Keratinocyte (primary cell): ENCODE measurements at regions not wholly inside any gene's neighbourhood (a gene's known extent, or its start where the extent isn't known, plus 50 kb on each side); places are given as distances from the start of the nearest gene placed in this dataset.
A peak's percentile ranks its signal among the peaks of the same experiment; 100 is the strongest.

Experiments used
- DNase-seq: peaks from one replicate; pipeline ENCODE4 v3.0.0-alpha.2; 2011; ENCODE audit warnings: low read depth, missing footprints, low spot score
- FAIRE-seq: peaks from 2 replicates; lab custom pipeline; 2011; peaks lifted over from hg19 to GRCh38; lab: Jason Lieb, UNC
- H2AFZ ChIP-seq: 2 replicates; pipeline ENCODE4 v1.6.0; 2012; ENCODE audit warnings: low read length, control low read depth, inconsistent platforms; ENCODE audit not compliant: control insufficient read depth
- H3K27ac ChIP-seq: 2 replicates; pipeline ENCODE4 v1.5.1; 2011; ENCODE audit warnings: low read length; ENCODE audit not compliant: control insufficient read depth, insufficient read depth
- H3K27me3 ChIP-seq: 3 replicates; pipeline ENCODE4 v1.6.0; 2011; ENCODE audit warnings: low read length; ENCODE audit not compliant: control insufficient read depth, insufficient read depth; ENCODE audit errors: extremely low read depth
- H3K36me3 ChIP-seq, 2 experiments: 2 replicates in 1 of 2; 3 replicates in 1 of 2; pipeline ENCODE4 v1.5.1; 2011; ENCODE audit warnings: low read length in 2 of 2, mild to moderate bottlenecking in 1 of 2; ENCODE audit not compliant: control insufficient read depth in 2 of 2, insufficient read depth in 2 of 2; ENCODE audit errors: extremely low read depth in 1 of 2
- H3K4me1 ChIP-seq: 3 replicates; pipeline ENCODE4 v1.5.1; 2011; ENCODE audit warnings: low read length; ENCODE audit not compliant: control insufficient read depth, insufficient read depth; ENCODE audit errors: extremely low read depth
- H3K4me2 ChIP-seq: 3 replicates; pipeline ENCODE4 v1.6.0; 2011; ENCODE audit warnings: low read depth, low read length; ENCODE audit not compliant: control insufficient read depth, insufficient read depth; ENCODE audit errors: extremely low read depth
- H3K4me3 ChIP-seq, 3 experiments: fragments of 200-600 bp in 1 of 3; sonication (generic) in 1 of 3; 2 replicates in 2 of 3; 3 replicates in 1 of 3; pipeline ENCODE4 v1.5.1; 2011 to 2016; ENCODE audit warnings: low read length in 3 of 3, mild to moderate bottlenecking in 3 of 3, control low read depth in 2 of 3, inconsistent platforms in 1 of 3, low read depth in 1 of 3, mixed read lengths in 1 of 3, mixed run types in 1 of 3, moderate library complexity in 1 of 3; ENCODE audit not compliant: control insufficient read depth in 2 of 3, insufficient read depth in 2 of 3; ENCODE audit errors: extremely low read depth in 1 of 3
- H3K79me2 ChIP-seq: 2 replicates; pipeline ENCODE4 v1.6.0; 2012; ENCODE audit warnings: low read length; ENCODE audit not compliant: control insufficient read depth, insufficient read depth
- H3K9ac ChIP-seq: 3 replicates; pipeline ENCODE4 v1.6.0; 2011; ENCODE audit warnings: low read length; ENCODE audit not compliant: control insufficient read depth, insufficient read depth; ENCODE audit errors: extremely low read depth
- H3K9me1 ChIP-seq: 3 replicates; pipeline ENCODE4 v1.6.0; 2011; ENCODE audit warnings: low read length; ENCODE audit not compliant: control insufficient read depth, insufficient read depth; ENCODE audit errors: extremely low read depth
- H3K9me3 ChIP-seq: 2 replicates; pipeline ENCODE4 v1.5.1; 2012; ENCODE audit warnings: low read depth, low read length; ENCODE audit not compliant: control insufficient read depth
- H4K20me1 ChIP-seq: 3 replicates; pipeline ENCODE4 v1.6.0; 2011; ENCODE audit warnings: low read length; ENCODE audit not compliant: control insufficient read depth, insufficient read depth; ENCODE audit errors: extremely low read depth
- CTCF ChIP-seq, 3 experiments: IDR thresholded peaks in 1 of 3; conservative IDR thresholded peaks in 1 of 3; optimal IDR thresholded peaks in 1 of 3; 2 replicates in 2 of 3; 3 replicates in 1 of 3; pipeline versions ENCODE3 to v1.5.1; 2011; ENCODE audit warnings: low read length in 3 of 3, mild to moderate bottlenecking in 3 of 3, moderate library complexity in 2 of 3, control low read depth in 1 of 3, inconsistent platforms in 1 of 3; ENCODE audit not compliant: insufficient read depth in 2 of 3; ENCODE audit errors: extremely low read depth in 1 of 3
- EZH2 ChIP-seq: IDR thresholded peaks from one replicate; pipeline ENCODE4 v1.6.1; 2012; ENCODE audit warnings: inconsistent platforms, mild to moderate bottlenecking, low read length, moderate library complexity
- dilution Hi-C: fragments of 300-500 bp; cut with MboI; formaldehyde crosslinking; loops from one replicate; pipeline ENCODE4 v1.7.0; 2020; ENCODE audit warnings: low sequenced_read_pairs; ENCODE audit not compliant: extremely low pct_ligation_motif_present

DNA sequence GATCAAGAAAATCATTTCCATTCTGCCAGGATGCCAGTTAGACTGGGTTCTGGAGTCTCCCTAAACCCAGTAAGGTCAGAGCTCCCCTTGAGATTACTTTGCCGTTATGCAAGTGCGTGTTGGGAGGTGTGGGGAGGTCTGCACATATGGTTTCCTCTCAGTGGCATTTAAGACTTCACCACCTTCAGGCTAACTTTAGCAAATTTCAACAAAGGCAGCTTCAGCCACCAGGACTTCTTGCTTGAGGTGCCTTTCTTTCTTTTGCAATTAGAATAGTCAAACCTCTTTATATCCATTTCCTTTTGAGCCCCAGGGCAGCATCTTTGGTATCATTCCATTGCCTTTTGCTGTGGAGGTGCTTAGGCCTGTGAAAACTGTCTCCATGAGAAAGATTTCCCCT lies 117.2 kb upstream of the CCND2 start:
- Histone ChIP-seq H3K9me3 (no peaks in the 10 kb centered on the region), H4K20me1 (no peaks in the 10 kb centered on the region), H3K9ac (no peak overlapping the region), H3K9me1 (no peaks in the 10 kb centered on the region), H3K36me3 (no peaks in the 10 kb centered on the region), H2AFZ (peak overlapping the region; percentile 14), H3K4me1 (peaks cover 20% of the 10 kb centered on the region), H3K79me2 (no peaks in the 10 kb centered on the region), H3K4me2 (no peak overlapping the region), H3K27ac (no peak overlapping the region), H3K27me3 (no peaks in the 10 kb centered on the region), H3K4me3 (no peak overlapping the region)
- peak; percentile 60 for FAIRE-seq
- TF ChIP-seq CTCF (optimal IDR thresholded peaks at IDR 0.05 in 1 of 3, IDR thresholded peaks at IDR 0.05 in 1 of 3, conservative IDR thresholded peaks at IDR 0.05 in 1 of 3; ENCODE audit: extremely low read depth in 1 of 3, insufficient read depth in 2 of 3, low read length in 3 of 3) (no peak), EZH2 (no peak)
- DNase-seq, result no peak
- dilution Hi-C loops, result no loop called here

DNA sequence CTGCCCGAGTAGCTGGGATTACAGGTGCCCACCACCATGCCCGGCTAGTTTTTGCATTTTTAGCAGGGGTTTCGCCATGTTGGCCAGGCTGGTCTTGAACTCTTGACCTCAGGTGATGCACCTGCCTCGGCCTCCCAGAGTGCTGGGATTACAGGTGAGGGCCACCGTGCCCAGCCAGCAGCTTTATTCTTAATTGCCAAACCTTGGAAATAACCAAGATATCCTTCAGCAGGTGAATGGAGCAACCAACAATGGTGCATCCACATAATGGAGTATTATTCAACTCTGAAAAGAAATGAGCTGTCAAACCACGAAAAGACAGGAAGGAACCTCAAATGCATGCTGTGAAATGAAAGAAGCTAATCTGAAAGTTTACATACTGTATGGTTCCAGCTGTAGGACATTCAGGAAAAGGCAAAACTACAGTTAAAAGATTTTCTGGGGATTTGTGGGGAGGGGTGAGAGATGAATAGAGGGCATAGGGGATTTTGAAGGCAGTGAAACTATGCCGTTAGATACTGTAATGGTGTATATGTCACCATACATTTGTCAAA lies 118.8 kb upstream of the CCND2 start:
- Histone ChIP-seq H3K9me1 (no peaks in the 10 kb centered on the region), H3K4me1 (peaks cover 20% of the 10 kb centered on the region), H3K27ac (no peak overlapping the region), H3K9ac (no peak overlapping the region), H3K36me3 (no peaks in the 10 kb centered on the region), H3K9me3 (no peaks in the 10 kb centered on the region), H3K4me3 (no peak overlapping the region), H3K27me3 (no peaks in the 10 kb centered on the region), H3K4me2 (no peak overlapping the region), H3K79me2 (no peaks in the 10 kb centered on the region), H4K20me1 (no peaks in the 10 kb centered on the region), H2AFZ (no peak overlapping the region)
- FAIRE-seq (no peak), DNase-seq (no peak)
- TF ChIP-seq CTCF (optimal IDR thresholded peaks at IDR 0.05 in 1 of 3, IDR thresholded peaks at IDR 0.05 in 1 of 3, conservative IDR thresholded peaks at IDR 0.05 in 1 of 3; ENCODE audit: extremely low read depth in 1 of 3, insufficient read depth in 2 of 3, low read length in 3 of 3), result no peak
- TF ChIP-seq EZH2, result no peak
- dilution Hi-C loops, result no loop called here
